CD14-positive monocyte (primary cell): ENCODE measurements at regions not wholly inside any gene's neighbourhood (a gene's known extent, or its start where the extent isn't known, plus 50 kb on each side); places are given as distances from the start of the nearest gene placed in this dataset.

ENCODE experiments used
- DNase-seq, 3 donors: peaks; one replicate each; pipeline ENCODE4 v3.0.0-alpha.2; 2011 to 2022
- H2AFZ ChIP-seq: 2 replicates; pipeline ENCODE4 v1.6.0; 2012; ENCODE audit warnings: mild to moderate bottlenecking, low read depth, low read length, inconsistent platforms; ENCODE audit not compliant: insufficient read depth, poor library complexity, severe bottlenecking
- H3K27ac ChIP-seq, 2 donors: 1 replicate in 1 of 2; 2 replicates in 1 of 2; pipeline ENCODE4 v1.5.1; 2012 to 2013; ENCODE audit warnings: low read length in 2 of 2, control low read depth in 1 of 2, inconsistent platforms in 1 of 2, low read depth in 1 of 2, mild to moderate bottlenecking in 1 of 2
- H3K27me3 ChIP-seq, 2 donors: one replicate each; pipeline versions ENCODE4 v1.6.0 to v1.6.1; 2011 to 2013; ENCODE audit warnings: low read length in 2 of 2; ENCODE audit not compliant: control insufficient read depth in 2 of 2, insufficient read depth in 2 of 2
- H3K36me3 ChIP-seq, 2 donors: replicated peaks in 1 of 2; 1 replicate in 1 of 2; 2 replicates in 1 of 2; pipeline versions ENCODE4 v1.5.1 to v1.6.1; 2012 to 2013; ENCODE audit warnings: low read length in 2 of 2, control low read depth in 1 of 2, inconsistent platforms in 1 of 2, mild to moderate bottlenecking in 1 of 2; ENCODE audit not compliant: insufficient read depth in 2 of 2, control insufficient read depth in 1 of 2
- H3K4me1 ChIP-seq, 2 donors: 1 replicate in 1 of 2; 2 replicates in 1 of 2; pipeline versions ENCODE4 v1.5.1 to v1.6.1; 2012 to 2013; ENCODE audit warnings: low read length in 2 of 2, control low read depth in 1 of 2, inconsistent platforms in 1 of 2, mild to moderate bottlenecking in 1 of 2, moderate library complexity in 1 of 2; ENCODE audit not compliant: insufficient read depth in 2 of 2, control insufficient read depth in 1 of 2
- H3K4me2 ChIP-seq: replicated peaks from 2 replicates; pipeline ENCODE3; 2012; ENCODE audit warnings: low read length, moderate library complexity, mild to moderate bottlenecking; ENCODE audit not compliant: poor library complexity, severe bottlenecking; ENCODE audit errors: extremely low read depth
- H3K4me3 ChIP-seq, 3 experiments: fragments of 200-600 bp in 1 of 3; sonication (generic) in 1 of 3; replicated peaks in 1 of 3; 1 replicate in 2 of 3; 2 replicates in 1 of 3; pipeline ENCODE4 v1.5.1; 2011 to 2013; ENCODE audit warnings: low read length in 3 of 3, mild to moderate bottlenecking in 3 of 3, control low read depth in 2 of 3, low read depth in 2 of 3, inconsistent platforms in 1 of 3, moderate library complexity in 1 of 3
- H3K79me2 ChIP-seq: 2 replicates; pipeline ENCODE4 v1.6.0; 2012; ENCODE audit warnings: mild to moderate bottlenecking, control low read depth, inconsistent platforms, low read length, moderate library complexity; ENCODE audit not compliant: insufficient read depth
- H3K9ac ChIP-seq: 2 replicates; pipeline ENCODE4 v1.6.0; 2017; ENCODE audit warnings: low read length, mild to moderate bottlenecking; ENCODE audit not compliant: insufficient read depth, poor library complexity, severe bottlenecking
- H3K9me3 ChIP-seq, 2 donors: replicated peaks in 1 of 2; 1 replicate in 1 of 2; 2 replicates in 1 of 2; pipeline versions ENCODE4 v1.5.1 to v1.6.1; 2012 to 2013; ENCODE audit warnings: low read length in 2 of 2, control low read depth in 1 of 2; ENCODE audit not compliant: control insufficient read depth in 1 of 2, insufficient read depth in 1 of 2
- H4K20me1 ChIP-seq: 2 replicates; pipeline ENCODE4 v1.6.0; 2012; ENCODE audit warnings: mild to moderate bottlenecking, low read length, control low read depth, moderate library complexity; ENCODE audit not compliant: insufficient read depth
- H3K27ac Mint-ChIP-seq, 7 donors: one replicate each; pipeline ENCODE4 v1.8.0; 2020; ENCODE audit warnings: mild to moderate bottlenecking in 7 of 7, mixed read lengths in 7 of 7, moderate library complexity in 6 of 7, inconsistent platforms in 2 of 7
- H3K27me3 Mint-ChIP-seq, 3 donors: one replicate each; pipeline ENCODE4 v1.8.0; 2021 to 2022; ENCODE audit warnings: low read depth in 3 of 3, mild to moderate bottlenecking in 3 of 3, mixed read lengths in 3 of 3, moderate library complexity in 3 of 3, inconsistent platforms in 1 of 3
- H3K36me3 Mint-ChIP-seq, 2 donors: one replicate each; pipeline ENCODE4 v1.8.0; 2020; ENCODE audit warnings: mixed read lengths in 2 of 2, inconsistent platforms in 1 of 2, mild to moderate bottlenecking in 1 of 2
- H3K4me1 Mint-ChIP-seq: one replicate; pipeline ENCODE4 v1.8.0; 2020; ENCODE audit warnings: mild to moderate bottlenecking, mixed read lengths
- H3K4me3 Mint-ChIP-seq, 2 donors: one replicate each; pipeline ENCODE4 v1.8.0; 2020; ENCODE audit warnings: mild to moderate bottlenecking in 2 of 2, mixed read lengths in 2 of 2, moderate library complexity in 1 of 2
- H3K9me3 Mint-ChIP-seq, 7 donors: one replicate each; pipeline ENCODE4 v1.8.0; 2020 to 2022; ENCODE audit warnings: mixed read lengths in 7 of 7, mild to moderate bottlenecking in 6 of 7, moderate library complexity in 6 of 7, inconsistent platforms in 2 of 7
- WGBS: methylation state at CpG from one replicate; pipeline ENCODE4 v1.1.5; 2013; ENCODE audit warnings: missing lambda C conversion rate; ENCODE audit not compliant: insufficient coverage; 5-methylcytosine and 5-hydroxymethylcytosine counted together
- intact Hi-C, 2 donors: fragments of 100-400 bp; cut with micrococcal nuclease; formaldehyde crosslinking; loops; one replicate each; pipeline versions ENCODE4 v1.15.0 to v1.15.1; 2023
- TF ChIP-seq, protein P1 (sequence below): fragments of 200-600 bp; IDR thresholded peaks from one replicate; pipeline ENCODE4 v1.8.0; 2022; ENCODE audit warnings: antibody characterized with exemption, mild to moderate bottlenecking

DNA sequence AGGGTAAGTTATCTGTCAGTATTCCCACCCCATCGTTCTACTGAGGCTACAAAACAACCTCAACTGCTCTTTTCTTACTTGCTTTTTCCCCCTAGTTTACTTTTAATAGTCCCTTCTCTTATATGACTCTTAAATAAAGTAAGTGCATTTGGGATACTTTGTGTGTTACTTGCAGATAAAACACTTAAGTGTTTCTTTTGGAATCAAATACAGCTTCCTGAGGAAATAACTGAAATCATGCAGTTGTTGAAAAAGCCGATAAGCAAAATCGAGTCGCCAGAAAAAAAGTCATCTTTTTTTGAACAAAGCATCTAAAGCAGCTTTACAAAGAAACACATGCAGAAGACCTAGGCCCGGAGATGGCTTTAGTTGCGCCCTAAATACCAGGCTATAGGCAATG is 53.5 kb upstream of the EPB41L4A start:
- no peaks in the 10 kb centered on the region for H3K4me1 ChIP-seq
- intact Hi-C loops: no loop called here
- H3K4me2 ChIP-seq: no peak overlapping the region
- TF ChIP-seq, protein P1, sequence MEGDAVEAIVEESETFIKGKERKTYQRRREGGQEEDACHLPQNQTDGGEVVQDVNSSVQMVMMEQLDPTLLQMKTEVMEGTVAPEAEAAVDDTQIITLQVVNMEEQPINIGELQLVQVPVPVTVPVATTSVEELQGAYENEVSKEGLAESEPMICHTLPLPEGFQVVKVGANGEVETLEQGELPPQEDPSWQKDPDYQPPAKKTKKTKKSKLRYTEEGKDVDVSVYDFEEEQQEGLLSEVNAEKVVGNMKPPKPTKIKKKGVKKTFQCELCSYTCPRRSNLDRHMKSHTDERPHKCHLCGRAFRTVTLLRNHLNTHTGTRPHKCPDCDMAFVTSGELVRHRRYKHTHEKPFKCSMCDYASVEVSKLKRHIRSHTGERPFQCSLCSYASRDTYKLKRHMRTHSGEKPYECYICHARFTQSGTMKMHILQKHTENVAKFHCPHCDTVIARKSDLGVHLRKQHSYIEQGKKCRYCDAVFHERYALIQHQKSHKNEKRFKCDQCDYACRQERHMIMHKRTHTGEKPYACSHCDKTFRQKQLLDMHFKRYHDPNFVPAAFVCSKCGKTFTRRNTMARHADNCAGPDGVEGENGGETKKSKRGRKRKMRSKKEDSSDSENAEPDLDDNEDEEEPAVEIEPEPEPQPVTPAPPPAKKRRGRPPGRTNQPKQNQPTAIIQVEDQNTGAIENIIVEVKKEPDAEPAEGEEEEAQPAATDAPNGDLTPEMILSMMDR: no peak
- no peak overlapping the region for H3K27ac ChIP-seq
- H3K27ac Mint-ChIP-seq: no peak overlapping the region
- H3K4me3 ChIP-seq: no peak overlapping the region
- DNase-seq: no peak
- H3K9me3 ChIP-seq: no peaks in the 10 kb centered on the region
- no peaks in the 10 kb centered on the region for H3K79me2 ChIP-seq
- peaks cover 0 to 2% (median 0%) of the 10 kb centered on the region in 7 donors for H3K9me3 Mint-ChIP-seq
- peaks cover 0 to 3% of the 10 kb centered on the region in 2 donors for H3K27me3 ChIP-seq
- H3K36me3 Mint-ChIP-seq: no peaks in the 10 kb centered on the region
- 19% methylated on average over 3 of the region's 6 CpGs for whole genome bisulfite sequencing
- no peak overlapping the region for H2AFZ ChIP-seq
- H3K4me1 Mint-ChIP-seq: no peaks in the 10 kb centered on the region
- no peak overlapping the region for H3K4me3 Mint-ChIP-seq
- H3K36me3 ChIP-seq: no peaks in the 10 kb centered on the region
- no peaks in the 10 kb centered on the region for H4K20me1 ChIP-seq
- no peak overlapping the region for H3K9ac ChIP-seq
- H3K27me3 Mint-ChIP-seq: peaks cover 4 to 7% (median 5%) of the 10 kb centered on the region in 3 donors

DNA sequence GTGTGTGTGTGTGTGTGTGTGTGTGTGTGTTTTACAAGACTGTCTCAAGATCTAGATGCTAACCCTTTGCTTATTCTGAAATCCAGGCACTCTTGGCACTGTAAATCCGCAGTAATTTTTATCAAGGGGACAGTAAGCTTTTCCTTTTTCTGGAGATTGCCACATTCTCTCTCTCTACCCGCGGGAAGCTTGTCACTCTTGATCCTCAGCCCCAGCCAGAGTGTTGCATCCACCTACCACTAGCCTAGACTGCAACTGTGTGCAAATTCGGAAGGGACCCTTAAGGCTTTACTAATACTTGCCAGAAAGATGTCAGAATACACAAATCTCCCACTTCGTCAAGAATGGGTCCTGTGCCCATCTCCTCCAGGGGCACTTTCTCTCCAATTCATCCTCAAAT is 54.9 kb upstream of the EPB41L4A start:
- Mint-ChIP-seq H3K27ac (no peak overlapping the region), H3K9me3 (peaks cover 0 to 2% (median 0%) of the 10 kb centered on the region in 7 donors), H3K27me3 (peaks cover 4 to 16% (median 7%) of the 10 kb centered on the region in 3 donors), H3K4me3 (no peak overlapping the region), H3K36me3 (no peaks in the 10 kb centered on the region), H3K4me1 (no peaks in the 10 kb centered on the region)
- Histone ChIP-seq H3K4me2 (no peak overlapping the region), H3K4me3 (no peak overlapping the region), H3K36me3 (no peaks in the 10 kb centered on the region), H3K4me1 (no peaks in the 10 kb centered on the region), H3K27me3 (peaks cover 0 to 3% of the 10 kb centered on the region in 2 donors), H2AFZ (no peak overlapping the region), H3K9me3 (no peaks in the 10 kb centered on the region), H4K20me1 (no peaks in the 10 kb centered on the region), H3K27ac (no peak overlapping the region), H3K9ac (no peak overlapping the region), H3K79me2 (no peaks in the 10 kb centered on the region)
- WGBS: 86% methylated on average over 5 of the region's 5 CpGs
- TF ChIP-seq, protein P1: no peak
- intact Hi-C loops: no loop called here
- no peak for DNase-seq
